HPDE6-E6E7 (cell line): ENCODE measurements at regions not wholly inside any gene's neighbourhood (a gene's known extent, or its start where the extent isn't known, plus 50 kb on each side); places are given as distances from the start of the nearest gene placed in this dataset.

Source experiments
- DNase-seq: peaks from one replicate; pipeline ENCODE4 v3.0.0; 2011; ENCODE audit warnings: missing footprints; ENCODE audit errors: extremely low spot score

GRCh38 chr15:70556779-70557178 is 206.6 kb downstream of the UACA start:
- DNase-seq: no peak

- no peak for DNase-seq
These were observed 207.1 kb downstream of the UACA start for GRCh38 chr15:70556151-70556741.

DNA sequence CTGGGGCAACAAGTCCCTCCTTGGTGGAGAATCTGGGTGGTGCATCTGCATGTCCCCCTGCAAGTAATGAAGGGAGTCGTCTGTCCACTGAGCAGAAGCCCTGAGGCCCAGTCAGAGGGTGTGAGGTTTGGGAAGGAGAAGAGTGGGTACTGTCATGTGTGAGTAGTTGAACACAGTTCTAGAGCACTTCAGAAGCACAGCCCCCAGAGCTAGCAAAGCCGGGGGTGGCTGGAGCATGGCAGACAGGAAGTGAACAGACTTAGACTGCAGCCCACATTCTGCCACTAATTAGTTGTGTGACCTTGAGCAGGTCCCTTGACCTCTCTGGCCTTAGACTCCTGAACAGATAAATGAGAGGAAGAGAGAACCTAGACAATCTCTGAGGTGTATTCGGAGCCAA is 207.6 kb downstream of the UACA start:
- DNase-seq: no peak

GRCh38 chr15:70547846-70548487 is 215.4 kb downstream of the UACA start:
- no peak for DNase-seq

GRCh38 chr15:70545526-70545925 is 217.8 kb downstream of the UACA start:
- DNase-seq: no peak

DNA sequence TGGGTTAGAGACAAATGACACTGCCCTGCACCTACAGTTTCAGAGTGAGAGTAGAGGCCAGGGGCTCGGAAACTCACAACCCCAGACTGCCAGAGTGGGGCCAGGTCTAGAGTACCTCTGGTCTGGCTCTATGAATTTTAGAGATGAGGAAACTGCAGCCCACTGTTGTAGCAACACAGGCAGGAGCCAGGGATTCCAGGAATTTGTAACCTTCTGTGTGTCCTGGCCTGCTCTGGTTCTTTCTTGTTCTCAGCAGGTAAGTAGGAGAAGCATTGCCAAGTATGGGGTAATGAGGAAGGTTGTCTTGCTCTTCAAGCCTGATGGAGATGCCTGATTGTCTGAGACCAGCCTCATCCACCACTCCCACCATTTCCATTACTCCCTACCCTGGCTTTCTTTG is 221.8 kb downstream of the UACA start:
- no peak for DNase-seq

- no peak for DNase-seq
These were observed 223.3 kb downstream of the UACA start for GRCh38 chr15:70539912-70540530.

GRCh38 chr15:70539409-70539808 is 223.9 kb downstream of the UACA start:
- no peak for DNase-seq

- DNase-seq: no peak
These were observed 225.1 kb downstream of the UACA start for GRCh38 chr15:70538278-70538677.

DNA sequence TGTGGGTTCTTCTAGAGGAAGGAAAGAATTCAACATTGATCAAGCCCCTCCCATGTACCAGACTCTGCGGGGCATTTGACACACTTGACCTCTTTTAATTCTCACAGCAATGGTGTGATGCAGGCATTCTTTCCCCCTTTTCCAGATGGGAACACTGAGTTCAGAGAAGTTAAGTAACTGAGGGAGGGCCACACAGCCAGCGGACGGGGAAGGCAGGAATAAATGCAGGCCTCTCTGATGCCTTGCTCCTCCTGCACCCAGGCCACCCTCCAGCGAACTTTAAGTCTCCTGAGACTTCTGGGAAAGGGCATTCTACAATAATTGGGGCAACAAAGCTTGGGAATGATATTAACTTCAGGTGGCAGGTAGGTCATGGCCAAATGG is 227.4 kb downstream of the UACA start:
- no peak for DNase-seq

DNA sequence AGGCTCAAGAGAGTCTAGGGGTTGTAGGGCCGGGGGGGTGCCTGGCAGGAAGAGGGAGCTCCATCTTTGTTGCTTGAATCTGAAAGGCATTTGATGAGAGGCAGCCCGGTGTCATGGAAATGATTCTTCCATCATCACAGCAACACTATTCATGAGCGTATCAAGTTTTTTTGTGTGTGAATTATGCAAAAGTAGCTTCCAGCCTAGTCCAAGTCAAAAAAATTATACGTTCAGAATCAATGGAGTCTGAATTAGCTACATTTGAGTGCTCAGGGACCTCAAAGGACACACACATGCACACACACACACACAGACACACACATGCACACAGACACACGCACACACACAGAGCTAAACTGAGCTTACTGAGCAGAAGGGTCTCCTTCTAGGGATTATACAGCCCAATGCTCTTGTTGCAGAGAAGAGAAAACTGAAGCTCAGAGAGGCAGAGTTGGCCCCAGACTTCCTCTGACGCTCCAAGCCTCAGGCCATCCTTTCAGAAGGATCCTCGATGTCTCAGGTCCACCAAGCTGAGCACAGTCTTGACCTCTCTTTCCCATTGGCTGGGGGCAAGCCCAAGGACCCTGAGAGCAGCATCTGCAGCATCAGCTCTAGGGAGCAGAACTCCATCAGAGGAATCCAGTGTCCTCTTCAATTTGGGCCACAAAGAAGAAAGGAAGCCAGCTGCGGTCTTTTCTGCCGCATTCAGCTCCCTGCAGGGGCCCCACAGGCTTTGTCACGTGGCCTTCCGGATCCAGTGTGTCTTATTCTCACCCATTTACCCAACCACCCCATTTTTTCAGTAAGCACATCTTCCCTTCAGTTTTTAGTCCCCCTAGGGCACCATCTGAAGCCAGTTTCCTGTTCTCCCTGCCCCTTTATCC is 228.0 kb downstream of the UACA start:
- no peak for DNase-seq

- no peak for DNase-seq
These were observed 229.2 kb downstream of the UACA start for GRCh38 chr15:70533931-70534742.

DNA sequence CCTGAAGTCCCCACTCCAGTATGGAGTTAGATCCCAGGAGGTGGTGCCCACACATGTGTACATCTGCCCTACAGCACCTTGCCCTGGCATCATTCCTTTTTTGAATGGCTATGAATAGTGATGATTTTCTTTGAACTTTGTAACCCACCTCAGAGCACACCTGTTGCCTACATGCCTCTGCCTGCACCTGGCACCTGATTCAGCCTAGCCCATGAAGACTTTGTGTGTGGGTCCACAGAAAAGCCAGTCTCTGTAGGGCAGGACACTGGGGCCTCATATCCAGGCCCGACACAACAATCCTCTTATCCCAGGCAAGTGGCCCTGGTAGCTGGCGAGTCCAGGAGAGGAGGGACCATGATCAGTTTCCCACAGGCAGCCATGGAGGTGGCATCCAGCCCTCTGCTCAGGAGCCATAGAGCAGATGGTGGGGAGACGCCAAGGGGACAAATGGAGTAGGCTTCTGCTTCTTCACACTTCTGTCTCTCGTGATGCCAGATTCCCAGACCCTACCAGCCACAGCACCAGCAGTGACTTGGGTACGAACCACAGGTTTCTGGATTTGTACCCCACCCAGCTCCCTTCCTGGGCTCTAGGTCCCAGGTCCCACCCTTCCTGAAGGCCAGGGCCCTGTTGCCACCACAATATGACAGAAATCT is 230.7 kb downstream of the UACA start:
- no peak for DNase-seq

GRCh38 chr15:70531576-70531975 is 231.8 kb downstream of the UACA start:
- no peak for DNase-seq

- no peak for DNase-seq
These were observed 232.5 kb downstream of the UACA start for GRCh38 chr15:70530906-70531305.

GRCh38 chr15:70530503-70530902 is 232.9 kb downstream of the UACA start:
- no peak for DNase-seq

DNA sequence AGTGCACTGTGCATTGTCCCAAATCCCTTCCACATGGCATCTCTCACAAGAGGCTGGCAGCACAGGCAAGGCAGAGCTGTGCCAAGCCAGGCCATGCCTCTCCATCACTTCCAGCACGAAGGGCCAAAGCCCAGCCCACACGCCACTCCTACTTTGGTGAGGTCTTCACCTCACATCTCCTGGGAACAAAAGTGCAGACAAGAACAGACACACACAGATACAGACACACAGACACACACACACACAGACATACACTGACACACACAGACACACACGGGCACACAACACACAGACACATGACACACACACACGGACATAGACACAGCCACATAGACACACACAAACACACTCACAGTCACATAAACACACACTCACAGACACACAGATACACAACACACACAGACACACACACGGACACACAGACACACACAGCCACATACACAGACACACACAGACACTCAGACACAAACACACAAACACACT is 233.3 kb downstream of the UACA start:
- no peak for DNase-seq

DNA sequence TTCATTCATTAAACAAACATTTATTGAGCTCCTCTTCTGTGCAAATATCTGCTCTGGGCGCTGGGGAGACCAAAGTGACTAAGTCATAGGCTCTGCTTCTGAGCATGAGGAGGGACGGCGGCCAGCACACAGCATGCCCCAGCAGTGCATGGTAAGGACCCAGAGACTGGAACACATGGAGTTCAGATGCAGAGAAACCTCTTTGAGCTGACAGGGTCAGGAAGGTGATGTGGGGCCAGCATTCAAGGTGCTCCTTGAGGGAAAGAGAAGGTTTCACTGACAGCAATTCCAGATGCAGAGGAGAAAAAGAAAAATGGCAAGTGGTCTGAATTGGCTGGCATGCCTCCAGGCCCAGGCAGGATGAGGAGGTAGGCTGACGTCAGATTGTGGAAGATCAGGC is 234.5 kb downstream of the UACA start:
- DNase-seq: no peak

DNA sequence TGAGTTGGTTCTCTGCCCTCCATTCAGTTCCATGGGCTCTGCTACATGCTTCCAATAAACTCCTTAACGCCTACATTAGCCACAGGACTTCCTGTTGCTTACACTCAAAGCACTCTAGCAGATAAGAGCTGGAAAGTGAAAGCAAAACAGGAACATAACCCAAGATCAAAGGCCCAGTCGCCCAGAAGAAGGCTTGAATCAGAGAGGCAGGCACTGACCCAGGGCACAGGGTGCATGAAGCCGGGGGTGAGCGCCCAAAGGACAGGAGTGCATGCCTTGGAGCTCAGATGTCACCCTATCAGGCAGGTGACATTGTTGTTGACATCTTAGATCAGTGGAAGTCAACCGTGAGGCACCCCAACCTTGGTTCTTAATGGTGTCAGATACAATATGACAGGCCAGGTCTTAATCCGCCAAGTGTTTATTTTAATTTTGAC is 235.1 kb downstream of the UACA start:
- DNase-seq: no peak

DNA sequence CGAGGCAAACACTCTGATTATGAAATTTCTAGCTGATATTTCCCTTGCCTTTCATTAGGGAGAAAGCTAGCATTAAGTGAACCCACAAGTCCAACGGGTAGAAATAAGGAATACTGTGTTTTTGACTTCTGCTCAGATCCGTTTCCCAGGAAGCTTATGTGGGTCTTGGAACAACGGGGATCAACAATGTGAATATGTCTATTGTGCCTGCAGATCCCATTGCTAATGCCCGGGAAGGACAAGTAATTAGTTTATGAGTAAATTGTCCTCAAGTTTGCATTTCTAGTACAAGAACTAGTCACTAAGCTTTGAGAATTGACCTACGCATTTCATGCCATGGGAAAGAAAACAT is 236.4 kb downstream of the UACA start:
- DNase-seq: no peak
